NOMO-1 (cell line): ENCODE measurements at regions not wholly inside any gene's neighbourhood (a gene's known extent, or its start where the extent isn't known, plus 50 kb on each side); places are given as distances from the start of the nearest gene placed in this dataset.

Experiments used
- DNase-seq, 2 experiments: peaks; one replicate each; lab custom pipeline; 2025; ENCODE audit not compliant: unreplicated experiment in 2 of 2; lab: John Stamatoyannopoulos, UW

DNA sequence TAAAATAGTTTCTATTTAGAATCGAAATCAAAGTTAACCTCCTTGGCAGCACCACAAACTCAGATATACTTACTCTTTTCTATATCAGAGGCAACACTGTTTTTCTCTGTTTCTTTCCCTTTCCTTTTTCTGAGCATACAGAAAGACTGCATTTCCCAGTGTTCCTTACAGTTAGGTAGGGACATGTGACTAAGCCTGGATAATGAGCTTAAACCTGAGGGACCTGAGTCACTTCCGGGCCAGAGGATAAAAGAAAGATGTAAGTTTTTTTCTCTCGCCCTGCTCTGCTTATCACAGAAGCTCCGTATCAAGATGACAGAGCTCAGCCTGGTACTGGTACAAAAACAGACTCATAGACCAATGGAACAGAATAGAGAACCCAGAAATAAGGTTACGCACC lies 531.9 kb downstream of the KLF12 start:
- no peak for DNase-seq

GRCh38 chr13:73601708-73602107 lies 532.5 kb downstream of the KLF12 start:
- no peak for DNase-seq

DNA sequence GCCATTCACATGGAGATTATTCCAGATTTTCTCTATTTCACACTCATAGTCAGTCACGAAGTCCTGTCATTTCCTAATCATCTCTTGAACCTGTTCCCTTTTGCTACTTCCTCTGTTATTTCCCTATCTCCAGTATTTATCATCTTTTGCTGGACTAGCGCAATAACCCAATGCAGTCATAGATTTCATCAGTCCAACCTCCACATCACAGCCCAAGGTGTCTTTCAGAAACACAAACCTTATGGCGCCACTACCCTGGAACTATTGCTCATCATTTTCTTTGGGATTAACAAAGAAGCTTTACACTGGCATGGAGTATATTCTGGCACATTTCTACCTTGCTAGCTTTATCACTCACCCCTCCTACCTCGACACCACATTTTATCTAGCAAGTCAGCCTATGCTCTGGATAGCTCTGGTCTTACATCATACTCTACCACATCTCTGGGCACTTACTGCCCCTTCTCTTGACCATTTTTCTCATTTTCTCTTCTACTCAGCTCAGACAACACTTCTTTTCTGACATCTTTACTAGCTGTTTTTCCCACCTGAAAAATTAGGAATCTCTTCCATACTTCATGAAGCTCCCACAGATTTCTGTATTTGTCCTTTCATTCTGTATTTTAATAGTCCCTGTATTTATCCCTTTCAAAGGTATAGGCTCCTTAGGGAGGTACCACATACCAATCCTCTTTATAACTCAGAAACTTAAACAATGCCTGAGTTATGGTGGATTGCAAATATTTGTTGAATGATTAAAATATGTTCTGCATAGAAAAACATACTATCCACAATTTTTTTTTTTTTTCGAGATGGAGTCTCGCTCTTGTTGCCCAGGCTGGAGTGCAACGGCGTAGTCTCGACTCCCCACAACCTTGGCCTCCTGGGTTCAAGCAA lies 534.7 kb downstream of the KLF12 start:
- no peak for DNase-seq

DNA sequence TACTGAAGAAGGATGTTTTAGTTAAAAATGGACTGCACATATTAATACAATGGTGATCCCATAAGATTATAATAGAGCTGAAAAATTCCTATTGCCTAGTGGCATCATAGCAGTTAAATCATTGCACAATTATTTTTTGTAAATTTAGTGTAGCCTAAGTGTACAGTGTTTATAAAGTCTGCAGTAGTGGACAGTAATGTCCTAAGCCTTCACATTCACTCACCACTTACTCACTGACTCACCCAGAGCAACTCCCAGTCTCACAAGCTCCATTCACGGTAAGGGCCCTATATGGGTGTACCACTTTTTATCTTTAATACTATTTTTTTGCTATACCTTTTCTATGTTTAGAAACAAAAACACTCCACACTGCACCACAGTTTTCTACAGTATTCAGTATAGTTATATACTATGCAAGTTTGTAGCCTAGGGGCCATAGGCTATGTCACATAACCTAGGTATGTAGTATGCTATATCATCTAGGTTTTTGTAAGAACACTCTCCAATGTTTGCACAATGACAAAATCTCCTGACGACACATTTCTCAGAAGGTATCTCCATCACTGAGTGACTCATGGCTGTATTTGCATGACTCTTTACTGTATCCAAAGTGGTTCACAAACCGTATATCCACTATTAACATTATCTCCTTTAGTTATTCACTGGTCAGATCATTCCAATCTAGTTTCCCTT lies 536.0 kb downstream of the KLF12 start:
- no peak for DNase-seq

DNA sequence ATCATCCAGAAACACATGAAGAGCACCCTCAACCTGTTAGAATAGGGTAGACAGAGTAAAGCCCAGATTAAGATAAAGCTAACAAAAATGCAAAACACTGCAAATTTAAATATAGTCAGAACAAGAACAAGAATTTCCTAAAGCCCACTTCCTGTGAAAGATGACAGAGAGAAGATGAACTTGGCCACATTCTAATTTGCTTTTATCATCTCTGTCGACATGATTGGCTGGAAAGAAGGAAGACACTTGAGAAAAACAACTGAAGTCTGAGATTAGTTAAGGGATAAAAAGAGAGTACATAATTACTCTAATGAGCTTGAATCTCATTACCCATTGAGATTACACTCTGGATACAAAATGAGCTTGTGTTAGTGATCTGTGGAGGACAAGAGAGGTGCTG lies 537.6 kb downstream of the KLF5 start:
- DNase-seq: no peak

DNA sequence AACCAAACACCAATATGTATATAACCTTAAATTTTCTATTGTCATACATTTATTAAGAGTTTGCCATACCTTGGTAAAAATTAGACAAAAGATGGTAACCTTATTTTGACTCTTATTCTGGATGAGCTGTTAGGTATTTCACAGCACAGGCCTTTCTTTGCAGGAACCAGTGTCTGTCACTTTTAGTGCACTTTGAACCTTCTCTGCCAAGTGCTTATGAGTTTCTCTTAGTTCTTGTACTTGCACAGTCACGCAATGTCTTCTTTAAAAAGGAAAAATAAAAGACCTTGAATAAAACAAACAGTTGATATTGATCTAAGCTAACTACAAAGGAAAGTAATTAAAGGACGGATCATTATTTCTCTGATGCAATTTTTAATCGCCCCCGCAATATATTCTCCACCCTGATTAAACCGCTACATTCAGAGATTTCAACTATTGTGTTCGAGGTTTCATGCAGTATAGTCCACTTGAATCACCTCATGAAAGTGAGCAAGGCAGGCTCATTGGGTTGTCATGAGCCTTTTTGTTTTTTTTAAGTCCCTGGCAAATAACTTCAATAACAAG lies 534.5 kb downstream of the KLF5 start:
- no peak for DNase-seq

- no peak for DNase-seq
Observed at GRCh38 chr13:73591861-73592260, 533.1 kb downstream of the KLF5 start.

DNA sequence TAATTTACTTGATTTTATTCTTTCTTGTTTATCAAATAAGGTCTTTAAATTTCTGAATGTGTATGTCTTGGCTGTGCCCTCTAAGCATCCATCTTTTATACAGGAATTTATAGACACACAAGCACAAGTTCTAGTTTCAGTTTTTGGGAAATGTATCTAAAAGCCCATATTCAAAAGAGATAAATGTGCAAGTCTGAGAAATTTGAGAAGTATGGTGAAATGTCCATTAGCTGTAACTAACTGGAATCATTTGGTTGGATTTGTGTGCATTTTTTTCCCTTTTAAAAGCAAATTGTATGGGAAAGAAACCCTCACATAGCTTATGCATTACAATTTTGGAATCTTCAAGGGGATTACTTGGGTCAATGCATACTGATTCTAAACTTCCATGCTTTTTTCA lies 532.0 kb downstream of the KLF5 start:
- DNase-seq: no peak

- DNase-seq: no peak
Observed at GRCh38 chr13:73585236-73585635, 526.4 kb downstream of the KLF5 start.

DNA sequence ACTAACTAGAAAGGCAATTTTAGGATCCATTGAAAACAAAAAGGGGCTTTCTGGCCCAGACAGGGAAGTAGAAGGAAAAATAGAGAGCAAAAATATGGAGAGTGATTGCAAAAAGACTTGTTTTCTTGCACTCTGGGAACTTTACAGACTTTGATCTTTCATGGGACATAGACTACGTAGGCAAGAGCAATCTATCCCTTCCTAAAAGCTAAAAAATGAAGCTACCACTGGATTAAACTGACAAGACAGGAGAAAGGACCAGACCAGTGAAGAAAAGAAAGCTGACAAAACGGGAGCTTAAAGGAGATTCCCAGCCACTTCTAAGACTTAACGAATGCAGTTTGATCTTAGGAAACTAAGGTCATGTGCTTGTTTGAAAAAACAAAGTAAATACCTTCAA lies 524.5 kb downstream of the KLF5 start:
- DNase-seq: no peak

DNA sequence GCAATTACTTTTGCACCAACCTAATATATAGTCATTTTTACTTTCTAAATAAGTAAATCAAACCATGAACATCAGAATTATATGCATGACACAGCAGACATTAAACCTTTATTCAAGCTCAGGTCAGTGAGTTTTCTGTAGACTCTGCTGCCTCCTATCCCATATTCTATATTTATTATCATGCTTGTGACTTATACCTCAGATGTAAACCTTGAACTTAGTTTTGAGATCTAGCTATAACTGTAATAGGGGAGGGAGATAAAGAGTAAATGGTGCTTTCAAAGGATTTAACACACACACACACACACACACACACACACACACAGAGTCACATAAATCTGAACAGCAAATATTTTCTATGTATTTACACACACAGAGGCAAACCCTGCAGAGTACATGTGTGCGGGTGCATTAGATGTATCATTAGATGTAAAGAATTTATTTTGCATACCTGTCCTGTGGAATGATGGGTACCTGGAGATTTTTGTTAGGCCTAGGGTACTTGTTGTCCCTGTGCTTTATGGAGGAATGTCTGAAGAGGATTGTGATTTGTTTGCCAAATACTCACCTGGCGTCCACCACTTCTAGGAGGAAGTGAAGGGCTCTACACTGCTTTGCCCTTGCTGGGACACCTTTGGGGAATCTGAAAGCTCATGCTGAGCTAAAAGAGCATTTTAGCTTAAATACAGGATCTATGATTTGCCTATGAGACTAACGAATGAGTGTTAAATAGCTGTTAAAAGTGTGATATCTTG lies 521.9 kb downstream of the KLF5 start:
- DNase-seq: no peak

GRCh38 chr13:73579574-73580274 lies 520.9 kb downstream of the KLF5 start:
- DNase-seq: no peak

- no peak for DNase-seq
Observed at GRCh38 chr13:73578251-73578875, 519.6 kb downstream of the KLF5 start.

DNA sequence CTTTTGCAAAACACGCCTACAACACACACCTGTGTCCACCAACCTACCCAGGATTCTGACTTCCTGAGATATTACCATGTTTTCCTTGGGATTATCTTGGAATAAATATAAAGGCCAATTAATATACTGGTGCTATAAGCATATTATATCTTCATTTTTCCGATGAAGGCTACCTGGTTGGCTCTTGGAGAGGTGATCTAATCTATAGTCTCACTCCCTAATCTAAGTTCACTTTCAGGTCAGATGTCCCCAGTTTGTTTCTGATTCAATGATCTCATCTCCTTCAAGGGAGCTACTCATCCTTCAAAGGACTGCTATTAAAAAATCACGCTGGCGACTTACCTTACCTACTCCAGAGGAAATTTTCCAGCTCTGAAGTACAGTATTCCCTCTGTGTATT lies 517.5 kb downstream of the KLF5 start:
- no peak for DNase-seq

DNA sequence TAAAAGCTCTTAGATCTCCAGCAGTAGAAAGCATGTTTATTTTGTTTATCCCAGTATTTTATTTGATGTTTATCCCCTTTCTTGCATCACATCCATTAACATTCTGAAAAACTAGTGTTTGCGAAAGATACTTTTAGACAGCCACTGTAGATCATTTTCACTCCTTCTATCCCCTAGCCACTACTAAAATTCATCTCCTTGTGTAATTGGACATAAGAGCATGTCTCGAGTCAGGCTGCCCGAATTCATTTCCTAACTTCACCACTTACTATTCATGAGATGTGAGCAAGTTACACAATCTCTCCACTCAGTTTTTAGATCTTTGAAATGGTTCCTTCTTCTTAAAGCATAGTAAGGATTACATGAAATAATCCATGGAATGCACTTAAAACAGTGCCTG lies 514.0 kb downstream of the KLF5 start:
- no peak for DNase-seq

- DNase-seq: no peak
Observed at GRCh38 chr13:73571376-73571775, 512.6 kb downstream of the KLF5 start.

DNA sequence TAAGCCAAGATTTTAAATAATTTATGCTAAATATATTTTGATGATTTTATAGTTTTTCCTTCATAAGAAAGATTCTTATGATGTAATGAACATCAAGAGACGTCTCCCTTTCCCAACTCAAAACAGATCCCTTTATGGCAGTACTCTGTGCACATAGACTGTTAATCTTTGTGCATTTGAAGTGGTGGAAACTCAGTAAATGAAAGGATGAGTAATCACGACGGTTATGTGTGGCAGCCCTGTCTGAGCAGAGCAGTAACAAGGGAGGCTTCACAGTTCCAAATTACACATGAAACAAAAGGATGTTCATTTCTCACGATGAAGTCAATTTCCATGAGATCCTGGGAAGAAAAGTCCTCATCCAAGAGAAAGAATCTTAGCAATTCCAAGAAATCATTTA lies 498.1 kb downstream of the KLF5 start:
- no peak for DNase-seq

- no peak for DNase-seq
Observed at GRCh38 chr13:73556128-73556527, 497.3 kb downstream of the KLF5 start.

DNA sequence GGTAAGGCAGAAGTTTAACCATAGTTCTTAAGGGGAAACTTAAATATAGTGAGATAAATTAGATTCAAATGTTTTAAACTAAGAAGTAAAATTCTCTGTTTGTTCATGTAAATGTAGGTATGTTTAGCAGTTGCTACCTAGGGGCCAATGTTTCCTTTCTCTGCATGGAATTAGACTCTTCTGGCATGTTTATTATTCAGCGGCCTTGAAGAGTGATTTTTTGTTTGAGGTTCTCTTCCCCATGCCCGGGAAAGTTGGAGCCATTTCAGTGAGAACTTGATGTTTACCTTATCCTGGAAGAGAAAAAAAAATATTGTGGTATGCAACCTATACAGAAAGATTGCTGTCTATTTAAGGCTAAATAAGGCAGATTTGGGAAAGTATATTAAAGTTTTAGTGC lies 492.9 kb downstream of the KLF5 start:
- DNase-seq: no peak

- DNase-seq: no peak
Observed at GRCh38 chr13:73549717-73550116, 490.9 kb downstream of the KLF5 start.
